ENCODE measurements at regions not wholly inside any gene's neighbourhood (a gene's known extent, or its start where the extent isn't known, plus 50 kb on each side); places are given as distances from the start of the nearest gene placed in this dataset.

DNA sequence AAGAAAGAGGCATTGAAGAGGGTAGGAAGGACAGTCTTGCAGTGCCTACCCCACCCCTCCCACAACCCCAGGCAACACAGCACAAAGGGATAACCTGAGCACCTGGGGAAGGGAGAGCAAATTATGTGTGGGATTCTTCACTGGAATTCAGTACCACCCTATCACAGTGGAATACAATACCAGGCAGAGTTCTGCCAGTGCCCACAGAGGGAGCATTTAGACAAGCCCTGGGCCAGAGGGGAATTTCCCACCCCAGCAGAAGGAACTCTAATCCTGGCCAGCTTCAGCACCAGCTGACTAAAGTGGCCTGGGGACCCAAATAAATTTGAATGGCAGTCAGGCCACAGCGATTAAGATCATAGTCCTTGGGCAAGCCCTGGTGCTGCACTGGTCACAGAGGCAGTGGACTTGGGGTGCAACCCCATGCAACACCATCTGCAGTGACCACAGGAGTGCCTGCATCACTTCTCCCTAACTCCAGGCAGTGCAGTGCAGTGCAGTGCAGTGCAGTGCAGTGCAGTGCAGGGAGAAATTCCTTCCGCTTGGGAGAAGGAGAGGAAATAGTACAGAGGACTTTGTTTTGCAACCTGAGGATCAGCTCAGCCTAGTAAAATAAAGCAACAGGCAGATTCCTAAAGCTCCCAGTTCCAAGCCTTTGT lies 147.8 kb upstream of the SRD5A2 start:
- no peak overlapping the region for H3K4me3 Mint-ChIP-seq
- no peak for TF ChIP-seq CTCF (IDR thresholded peaks at IDR 0.05)
- no peak for DNase-seq
- no peak overlapping the region for H3K27ac Mint-ChIP-seq
- no peaks in the 10 kb centered on the region for H3K4me1 Mint-ChIP-seq
- H3K9me3 Mint-ChIP-seq, result peaks cover 21% of the 10 kb centered on the region
- H3K27me3 Mint-ChIP-seq (ENCODE audit: low read depth, poor library complexity), result peaks cover 6% of the 10 kb centered on the region
- H3K36me3 Mint-ChIP-seq (ENCODE audit: low read depth), result no peaks in the 10 kb centered on the region

DNA sequence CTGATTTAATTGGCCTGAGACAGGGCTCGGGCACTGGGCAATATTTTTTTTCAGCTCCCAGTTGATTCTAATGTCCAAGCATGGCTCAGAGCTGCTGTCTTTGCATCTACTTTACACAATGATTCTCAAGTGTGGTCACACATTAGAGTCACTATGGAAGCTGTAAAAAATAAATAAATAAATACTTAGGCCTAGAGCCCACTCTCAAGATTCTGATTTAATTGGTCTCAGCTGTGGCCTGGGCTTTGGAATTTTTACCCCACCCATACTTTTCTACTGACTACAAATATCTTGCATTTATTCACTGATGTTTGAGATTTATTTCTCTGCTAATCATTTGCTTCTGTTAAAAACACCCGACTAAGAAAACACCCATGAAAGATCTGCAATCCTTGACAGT lies 145.7 kb upstream of the SRD5A2 start:
- Mint-ChIP-seq H3K36me3 (ENCODE audit: low read depth) (no peaks in the 10 kb centered on the region), H3K9me3 (peaks cover 30% of the 10 kb centered on the region), H3K4me3 (no peak overlapping the region), H3K27ac (no peak overlapping the region), H3K4me1 (no peaks in the 10 kb centered on the region), H3K27me3 (ENCODE audit: low read depth, poor library complexity) (peaks cover 16% of the 10 kb centered on the region)
- TF ChIP-seq CTCF (IDR thresholded peaks at IDR 0.05), result no peak
- DNase-seq, result no peak

DNA sequence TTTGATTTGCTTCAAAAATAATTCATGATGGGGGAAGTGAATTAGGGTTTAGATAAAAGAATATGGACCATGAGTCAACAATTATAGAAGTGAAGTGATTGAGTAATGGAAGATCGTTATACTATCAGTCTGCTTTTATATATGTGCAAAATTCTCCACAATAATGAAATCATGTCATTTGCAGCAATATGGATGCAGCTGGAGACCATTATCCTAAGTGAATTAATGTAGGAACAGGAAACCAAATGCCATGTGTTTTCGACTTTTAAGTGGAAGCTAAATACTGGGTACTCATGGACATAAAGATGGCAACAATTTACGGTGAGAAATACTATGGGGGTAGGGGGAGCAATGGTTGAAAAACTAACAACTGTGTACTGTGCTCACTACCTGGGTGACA lies 144.7 kb upstream of the SRD5A2 start:
- Mint-ChIP-seq H3K9me3 (peaks cover 24% of the 10 kb centered on the region), H3K27ac (no peak overlapping the region), H3K4me1 (no peaks in the 10 kb centered on the region)

GRCh38 chr2:31711737-31712136 lies 131.0 kb upstream of the SRD5A2 start:
- Mint-ChIP-seq H3K36me3 (ENCODE audit: low read depth) (no peaks in the 10 kb centered on the region), H3K27me3 (ENCODE audit: low read depth, poor library complexity) (peaks cover 18% of the 10 kb centered on the region), H3K4me3 (no peak overlapping the region), H3K9me3 (peaks cover 14% of the 10 kb centered on the region), H3K4me1 (no peaks in the 10 kb centered on the region), H3K27ac (no peak overlapping the region)
- no peak for TF ChIP-seq CTCF (IDR thresholded peaks at IDR 0.05)
- DNase-seq, result no peak

More for the DNA sequence above, 144.7 kb upstream of the SRD5A2 start:
- peaks cover 19% of the 10 kb centered on the region for H3K27me3 Mint-ChIP-seq (ENCODE audit: low read depth, poor library complexity)
- no peaks in the 10 kb centered on the region for H3K36me3 Mint-ChIP-seq (ENCODE audit: low read depth)
- no peak overlapping the region for H3K4me3 Mint-ChIP-seq
- no peak for TF ChIP-seq CTCF (IDR thresholded peaks at IDR 0.05)
- no peak for DNase-seq

- no peaks in the 10 kb centered on the region for H3K4me1 Mint-ChIP-seq
- H3K27ac Mint-ChIP-seq, result no peak overlapping the region
- DNase-seq, result no peak
- H3K27me3 Mint-ChIP-seq (ENCODE audit: low read depth, poor library complexity), result peaks cover 19% of the 10 kb centered on the region
- no peak for TF ChIP-seq CTCF (IDR thresholded peaks at IDR 0.05)
- no peak overlapping the region for H3K4me3 Mint-ChIP-seq
- H3K36me3 Mint-ChIP-seq (ENCODE audit: low read depth), result no peaks in the 10 kb centered on the region
- H3K9me3 Mint-ChIP-seq, result peaks cover 9% of the 10 kb centered on the region
Observed at GRCh38 chr2:31710121-31710520, 129.4 kb upstream of the SRD5A2 start.

GRCh38 chr2:31707992-31708391 lies 127.3 kb upstream of the SRD5A2 start:
- peaks cover 4% of the 10 kb centered on the region for H3K9me3 Mint-ChIP-seq
- no peak for TF ChIP-seq CTCF (IDR thresholded peaks at IDR 0.05)
- no peaks in the 10 kb centered on the region for H3K36me3 Mint-ChIP-seq (ENCODE audit: low read depth)
- H3K4me1 Mint-ChIP-seq, result no peaks in the 10 kb centered on the region
- H3K27me3 Mint-ChIP-seq (ENCODE audit: low read depth, poor library complexity), result peaks cover 18% of the 10 kb centered on the region
- H3K4me3 Mint-ChIP-seq, result no peak overlapping the region
- no peak overlapping the region for H3K27ac Mint-ChIP-seq
- DNase-seq, result no peak

All from nephron progenitor cell (in vitro differentiated cells).